ENCODE measurements at regions not wholly inside any gene's neighbourhood (a gene's known extent, or its start where the extent isn't known, plus 50 kb on each side); places are given as distances from the start of the nearest gene placed in this dataset.

GRCh38 chr16:5556158-5556810, 458.7 kb upstream of the EEF2KMT start:
- DNase-seq = no peak

GRCh38 chr16:5551909-5552308, 454.3 kb upstream of the EEF2KMT start:
- no peak for DNase-seq

DNA sequence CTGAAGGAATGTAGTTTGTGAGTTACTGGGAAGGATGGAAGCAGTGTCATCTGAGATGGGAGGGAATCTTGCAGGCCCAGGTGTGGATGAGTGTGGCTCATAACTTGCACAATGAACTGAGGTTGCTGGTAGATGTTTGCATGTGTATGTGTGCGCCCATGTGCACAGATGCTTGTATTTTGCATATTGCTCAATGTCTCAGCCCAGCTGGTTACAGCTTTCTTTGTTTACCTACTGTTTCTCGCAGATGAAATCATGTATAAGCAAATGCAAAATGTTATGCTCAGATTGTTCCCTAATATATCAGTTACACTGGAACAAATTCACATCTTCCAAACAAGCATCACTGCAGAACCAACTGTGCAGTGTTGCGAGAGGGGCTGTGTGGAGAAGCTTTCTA, 452.2 kb upstream of the EEF2KMT start:
- DNase-seq = no peak

- DNase-seq = no peak
Measured at GRCh38 chr16:5541356-5541755, 443.8 kb upstream of the EEF2KMT start.

- DNase-seq = no peak
Measured at GRCh38 chr16:5537347-5537746, 439.8 kb upstream of the EEF2KMT start.

DNA sequence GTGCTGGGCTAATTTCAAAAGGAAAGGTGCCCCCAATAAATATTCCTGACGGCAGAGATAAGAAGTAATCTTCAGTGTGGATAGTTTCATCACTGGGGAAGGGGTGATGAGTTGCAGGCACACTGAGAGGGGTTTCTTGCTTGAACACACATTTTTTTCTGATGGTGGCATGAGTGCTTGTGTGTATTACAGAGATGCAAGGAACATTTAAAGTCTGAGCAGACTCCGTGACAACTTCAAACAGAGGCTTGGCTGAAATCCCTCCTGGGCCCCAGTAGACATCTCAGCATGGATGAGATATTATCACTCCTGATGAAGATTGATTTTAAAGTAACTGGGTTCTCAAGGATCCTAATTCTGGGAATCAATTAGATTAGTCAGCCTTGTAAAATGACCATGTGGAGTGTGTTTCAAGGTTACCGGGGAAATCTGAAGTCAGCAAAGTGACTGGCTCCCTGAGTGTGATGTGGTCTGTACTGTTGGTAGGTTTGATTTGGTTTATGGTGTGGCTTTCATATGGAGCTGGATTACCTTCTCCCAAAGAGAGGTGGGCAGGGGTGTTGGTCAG, 435.8 kb upstream of the EEF2KMT start:
- DNase-seq = no peak

DNA sequence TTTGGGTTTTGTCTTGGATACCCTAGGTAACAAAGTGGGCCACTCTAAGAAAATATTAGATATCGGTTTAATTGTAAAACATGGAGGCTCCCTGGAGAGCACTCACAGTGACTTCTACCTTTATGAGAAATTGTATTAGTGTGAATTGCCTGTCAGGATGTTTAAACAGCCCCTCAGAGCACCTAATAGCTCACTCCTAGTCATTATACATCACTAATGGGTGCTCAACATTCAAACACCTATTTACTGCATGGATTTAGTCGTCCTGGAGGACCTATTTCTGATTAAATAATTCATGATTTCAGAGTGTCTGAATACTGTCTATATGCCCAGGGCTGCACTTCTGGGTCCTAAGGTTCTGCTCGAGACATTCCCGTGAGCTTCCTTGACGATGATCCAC, 430.2 kb upstream of the EEF2KMT start:
- DNase-seq = no peak

DNA sequence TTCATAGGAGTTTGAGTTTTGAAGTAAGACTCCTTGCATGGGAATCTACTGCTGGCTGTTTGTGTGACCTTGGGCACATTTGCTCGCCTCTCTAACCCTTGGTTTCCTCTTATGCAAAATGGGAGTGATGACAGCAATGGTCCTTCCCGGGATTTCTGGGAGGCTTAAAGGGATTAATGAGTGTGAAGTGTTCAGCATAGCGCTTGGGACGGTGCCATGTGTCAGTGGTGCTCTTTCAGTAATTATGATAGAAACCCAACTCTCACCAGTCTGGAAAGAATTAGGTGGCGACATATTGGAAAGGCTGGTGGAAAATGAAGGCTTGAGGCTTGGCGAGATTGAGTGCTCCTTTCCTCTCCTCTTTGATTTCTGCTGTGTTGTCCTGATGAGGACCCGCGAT, 429.2 kb upstream of the EEF2KMT start:
- no peak for DNase-seq

- no peak for DNase-seq
Measured at GRCh38 chr16:5523829-5524228, 426.2 kb upstream of the EEF2KMT start.

GRCh38 chr16:5516115-5516514, 418.5 kb upstream of the EEF2KMT start:
- no peak for DNase-seq

DNA sequence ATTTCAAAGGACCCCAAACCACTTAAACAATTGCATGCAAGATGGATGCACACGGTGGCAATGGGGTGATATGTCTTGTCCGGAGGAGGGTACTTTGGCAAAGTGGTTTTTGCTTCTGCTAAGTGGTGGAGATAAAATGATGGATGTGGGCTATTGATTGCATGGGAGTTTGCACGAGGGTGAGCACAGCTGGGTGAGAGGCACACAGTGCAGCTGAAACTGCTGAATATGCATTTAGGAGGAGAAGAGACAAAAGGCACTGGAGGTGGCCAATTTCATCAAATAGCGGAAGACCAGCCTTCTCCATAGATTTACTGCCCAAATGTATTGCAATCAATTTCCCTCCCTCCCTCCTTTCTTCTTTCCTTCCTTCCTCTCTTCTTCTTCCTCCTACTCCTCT, 414.4 kb upstream of the EEF2KMT start:
- DNase-seq = no peak

- DNase-seq = no peak
Measured at GRCh38 chr16:5510819-5511370, 413.3 kb upstream of the EEF2KMT start.

DNA sequence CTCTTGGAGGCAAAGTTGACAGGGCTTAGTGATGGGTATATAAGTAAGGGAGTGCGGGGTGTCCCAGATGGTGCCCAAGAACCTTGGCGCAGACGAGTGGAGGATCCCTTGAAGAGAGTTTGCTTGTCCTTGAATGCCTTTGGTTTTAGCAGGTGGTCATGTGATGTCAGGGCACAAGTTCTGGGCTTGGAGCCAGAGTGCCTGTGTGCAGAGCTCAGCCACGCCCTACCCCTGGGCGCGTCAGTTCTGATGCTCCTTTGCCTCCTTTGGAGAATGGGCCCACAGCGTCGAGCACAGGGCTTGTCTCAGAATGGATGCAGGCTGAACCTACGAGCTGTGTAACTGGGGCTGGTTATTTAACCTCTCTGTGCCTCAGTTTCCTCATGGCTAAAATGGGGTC, 412.2 kb upstream of the EEF2KMT start:
- no peak for DNase-seq

GRCh38 chr16:5509336-5509735, 411.7 kb upstream of the EEF2KMT start:
- DNase-seq = no peak

GRCh38 chr16:5508371-5508770, 410.8 kb upstream of the EEF2KMT start:
- no peak for DNase-seq

DNA sequence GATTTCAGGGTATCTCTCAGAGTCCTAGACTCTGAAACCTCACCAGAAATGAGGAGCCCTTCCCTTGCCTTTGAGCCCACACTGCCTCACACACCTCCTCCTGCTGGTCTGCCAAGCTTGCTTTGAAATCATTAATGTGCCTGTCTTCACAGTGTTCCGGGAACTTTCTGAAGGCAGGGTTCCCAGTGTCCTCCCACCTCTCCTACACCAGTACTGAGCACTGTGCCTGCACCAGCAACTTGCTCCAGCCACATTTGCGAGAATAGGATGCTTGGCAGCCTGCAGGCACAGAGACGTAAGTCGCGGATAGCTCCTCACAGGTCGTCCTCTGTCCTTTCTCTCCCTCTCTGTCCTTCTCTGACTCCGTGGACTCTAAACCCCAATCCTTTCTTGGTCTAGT, 408.4 kb upstream of the EEF2KMT start:
- no peak for DNase-seq

DNA sequence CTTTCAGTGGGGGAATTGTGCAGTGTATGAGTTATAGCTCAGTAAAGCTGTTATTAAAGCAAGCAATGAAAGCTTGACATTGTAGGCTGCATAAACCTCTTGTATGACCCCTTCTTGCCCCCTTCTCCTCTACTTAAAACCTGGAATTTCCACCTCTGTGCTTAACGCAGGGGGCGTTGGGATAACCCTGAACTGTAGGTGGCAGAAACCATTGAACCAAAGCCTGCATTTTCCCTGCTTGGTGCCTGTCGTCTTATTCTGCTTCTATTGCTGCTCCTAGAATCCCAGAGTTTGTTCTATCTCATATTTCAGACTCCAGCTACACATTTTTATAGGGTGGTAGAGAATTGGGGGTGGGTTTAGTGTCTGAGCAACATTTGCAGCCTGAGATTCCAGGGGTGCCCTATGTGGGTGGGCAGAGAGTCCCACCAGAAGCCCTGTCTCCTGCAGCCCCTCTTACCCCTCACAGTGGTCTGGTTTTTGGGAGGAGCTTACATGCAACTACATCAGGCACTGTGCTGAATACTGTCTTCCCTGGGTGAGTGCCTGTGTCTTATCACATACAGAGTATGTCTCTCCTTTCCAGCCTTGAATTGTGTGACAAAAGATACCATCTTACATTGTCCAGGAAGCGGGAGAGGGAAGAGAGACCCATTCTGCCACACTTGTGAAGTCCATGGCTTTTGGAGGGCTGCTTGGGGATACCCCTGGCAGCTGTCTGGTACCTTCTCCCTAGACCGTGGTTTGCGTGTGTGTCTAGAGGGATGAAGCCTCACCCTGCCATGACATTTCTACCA, 407.7 kb upstream of the EEF2KMT start:
- DNase-seq = no peak

GRCh38 chr16:5504064-5504781, 406.6 kb upstream of the EEF2KMT start:
- DNase-seq = no peak

DNA sequence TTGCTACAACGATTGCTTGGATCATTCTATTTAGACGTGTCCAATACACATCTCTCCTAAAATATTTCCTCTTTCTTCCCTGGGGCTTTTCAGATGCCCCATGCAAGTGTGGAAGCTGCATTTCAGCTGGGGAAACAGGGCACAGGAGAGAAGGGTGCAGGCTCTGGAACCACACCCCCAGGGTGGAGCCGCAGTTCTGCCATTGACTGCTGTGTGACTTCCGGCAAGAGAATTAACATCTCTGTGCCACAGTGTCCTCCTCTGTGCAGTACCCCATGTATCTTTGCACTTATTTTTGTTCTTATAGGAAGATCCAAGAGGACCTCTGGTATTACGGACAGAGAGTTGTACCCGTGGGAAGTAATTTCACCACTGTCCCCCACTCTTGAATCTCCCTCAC, 405.3 kb upstream of the EEF2KMT start:
- DNase-seq = no peak

DNA sequence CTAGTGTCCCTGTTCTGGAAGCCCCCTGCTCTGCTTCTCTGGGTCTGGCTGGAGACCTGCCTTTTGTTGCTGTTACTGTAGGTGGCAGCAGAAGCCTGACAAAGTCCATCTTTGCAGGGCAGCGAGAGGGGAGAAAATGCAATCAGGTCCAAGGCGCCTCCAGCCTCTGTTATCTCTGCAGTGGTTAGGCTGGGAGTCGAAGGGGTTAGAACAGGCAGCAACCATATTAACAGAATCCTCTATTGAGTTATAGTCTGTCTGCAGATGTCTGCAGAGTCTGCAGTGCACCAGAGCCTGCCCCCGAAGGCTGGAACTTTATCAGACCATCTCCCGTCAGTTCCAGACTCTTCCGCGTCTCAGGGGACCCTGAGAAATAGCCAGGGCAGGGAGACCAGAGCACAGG, 404.9 kb upstream of the EEF2KMT start:
- no peak for DNase-seq

GRCh38 chr16:5500526-5500925, 402.9 kb upstream of the EEF2KMT start:
- DNase-seq = no peak

- DNase-seq = no peak
Measured at GRCh38 chr16:5498562-5498961, 401.0 kb upstream of the EEF2KMT start.

DNA sequence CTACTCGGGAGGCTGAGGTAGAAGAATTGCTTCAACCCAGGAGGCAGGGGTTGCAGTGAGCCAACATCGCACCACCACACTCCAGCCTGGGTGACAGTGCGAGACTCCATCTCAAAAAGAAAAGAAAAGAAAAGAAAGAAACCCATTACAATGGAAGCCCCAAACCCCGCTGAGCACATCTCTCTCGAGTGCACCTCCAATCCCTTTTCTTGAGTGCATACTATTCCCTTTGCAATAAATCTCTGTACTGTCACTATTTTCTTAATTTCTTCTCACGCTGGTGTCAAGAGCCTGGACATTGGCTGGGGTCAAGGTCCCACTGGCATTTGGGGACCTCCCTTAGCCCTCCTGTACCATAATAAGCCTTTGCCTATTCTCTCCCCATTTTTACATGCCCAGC, 398.4 kb upstream of the EEF2KMT start:
- DNase-seq = no peak
